ENCODE measurements at regions not wholly inside any gene's neighbourhood (a gene's known extent, or its start where the extent isn't known, plus 50 kb on each side); places are given as distances from the start of the nearest gene placed in this dataset.
"Not testable (repeated sequence)": the region's sequence is repeated elsewhere in the genome, so short reads cannot be mapped to it uniquely, and the experiment has no call there.

GRCh38 chr13:50464349-50465251 lies 378.9 kb downstream of the DLEU7 start:
- DNase-seq, result no peak

- DNase-seq, result no peak
Observed at GRCh38 chr13:50466456-50466855, 377.0 kb downstream of the DLEU7 start.

- DNase-seq, result no peak
Observed at GRCh38 chr13:50467156-50468110, 376.1 kb downstream of the DLEU7 start.

GRCh38 chr13:50468849-50469669 lies 374.4 kb downstream of the DLEU7 start:
- DNase-seq, result no peak

GRCh38 chr13:50473050-50473449 lies 370.4 kb downstream of the DLEU7 start:
- DNase-seq, result not testable (repeated sequence)

- DNase-seq, result no peak
Observed at GRCh38 chr13:50474088-50474662, 369.3 kb downstream of the DLEU7 start.

GRCh38 chr13:50476577-50477285 lies 366.8 kb downstream of the DLEU7 start:
- no peak for DNase-seq

GRCh38 chr13:50481936-50482335 lies 361.6 kb downstream of the DLEU7 start:
- no peak for DNase-seq

- no peak for DNase-seq
Observed at GRCh38 chr13:50483416-50483815, 360.1 kb downstream of the DLEU7 start.

GRCh38 chr13:50484472-50485113 lies 358.9 kb downstream of the DLEU7 start:
- no peak for DNase-seq

GRCh38 chr13:50485979-50486935 lies 357.2 kb downstream of the DLEU7 start:
- no peak for DNase-seq

- no peak for DNase-seq
Observed at GRCh38 chr13:50493683-50494082, 349.8 kb downstream of the DLEU7 start.

- DNase-seq, result no peak
Observed at GRCh38 chr13:50494138-50494537, 349.4 kb downstream of the DLEU7 start.

GRCh38 chr13:50503212-50503611 lies 340.3 kb downstream of the DLEU7 start:
- DNase-seq, result not testable (repeated sequence)

GRCh38 chr13:50509167-50509566 lies 334.3 kb downstream of the DLEU7 start:
- no peak for DNase-seq

- DNase-seq, result no peak
Observed at GRCh38 chr13:50509771-50510441, 333.6 kb downstream of the DLEU7 start.

GRCh38 chr13:50510885-50511545 lies 332.5 kb downstream of the DLEU7 start:
- DNase-seq, result not testable (repeated sequence)

GRCh38 chr13:50511877-50512341 lies 331.6 kb downstream of the DLEU7 start:
- no peak for DNase-seq
